Esophagus squamous epithelium (tissue), 4 donors: ENCODE measurements at regions not wholly inside any gene's neighbourhood (a gene's known extent, or its start where the extent isn't known, plus 50 kb on each side); places are given as distances from the start of the nearest gene placed in this dataset.

Source experiments
- POLR2A ChIP-seq, 4 donors: fragments of 450-650 bp; IDR thresholded peaks; one replicate each; pipeline ENCODE4 v1.6.1; 2017; ENCODE audit warnings: antibody characterized with exemption in 4 of 4, mild to moderate bottlenecking in 4 of 4, moderate library complexity in 3 of 4
- TF ChIP-seq, protein P1 (sequence below), 6 experiments: fragments of 450-650 bp in 4 of 6; fragments of 200-600 bp in 2 of 6; sonication (generic) in 2 of 6; IDR thresholded peaks; one replicate each; pipeline ENCODE4 v1.5.1; 2016 to 2019; ENCODE audit warnings: antibody characterized with exemption in 6 of 6, mild to moderate bottlenecking in 4 of 6, moderate library complexity in 4 of 6

DNA sequence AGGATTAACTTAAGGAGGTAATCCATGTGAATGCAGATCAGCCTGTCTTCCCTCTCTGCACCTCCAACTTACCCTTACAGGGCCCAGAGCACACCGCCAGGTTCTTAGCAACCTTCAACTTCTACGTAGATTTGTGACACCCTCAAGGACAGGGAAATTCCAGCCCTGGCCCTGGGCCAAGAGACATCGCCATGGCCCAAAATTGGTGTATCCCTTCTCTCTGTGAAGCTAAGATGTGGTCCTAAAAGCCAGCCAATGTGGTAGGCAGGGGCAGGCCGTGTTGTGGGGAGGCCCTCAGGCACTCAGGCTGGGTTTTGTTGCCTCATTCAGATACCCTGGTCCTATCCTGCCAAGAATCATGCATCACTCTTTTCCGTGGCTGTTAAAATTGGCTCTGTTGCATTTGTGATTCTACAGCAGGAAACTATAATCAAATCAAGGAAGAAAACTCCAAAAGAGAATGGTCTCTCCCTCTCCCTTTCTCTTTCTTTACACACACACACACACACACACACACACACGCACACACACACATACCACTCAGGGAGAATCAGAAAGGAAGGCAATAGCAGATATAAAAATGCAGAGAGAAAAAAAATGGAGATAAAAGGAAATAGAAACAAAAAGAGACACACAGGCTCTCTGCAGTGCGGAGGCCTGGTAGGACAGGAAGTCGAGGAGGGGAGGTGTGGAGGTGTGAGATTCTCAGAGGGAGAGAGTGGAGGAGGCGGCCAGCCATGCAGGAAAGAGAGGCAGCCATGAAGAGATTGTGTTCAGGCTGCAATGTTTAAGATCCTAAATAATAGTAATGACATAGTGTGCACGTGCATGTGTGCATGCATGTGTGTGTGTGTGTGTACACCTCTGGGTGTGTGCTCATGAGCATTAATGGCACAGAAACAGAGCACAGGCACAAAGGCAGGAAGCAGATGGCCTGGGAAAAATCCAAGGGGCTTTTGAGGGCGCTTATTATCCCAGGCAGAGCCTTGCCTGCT lies 201.8 kb upstream of the LRFN2 start:
- TF ChIP-seq, protein P1, sequence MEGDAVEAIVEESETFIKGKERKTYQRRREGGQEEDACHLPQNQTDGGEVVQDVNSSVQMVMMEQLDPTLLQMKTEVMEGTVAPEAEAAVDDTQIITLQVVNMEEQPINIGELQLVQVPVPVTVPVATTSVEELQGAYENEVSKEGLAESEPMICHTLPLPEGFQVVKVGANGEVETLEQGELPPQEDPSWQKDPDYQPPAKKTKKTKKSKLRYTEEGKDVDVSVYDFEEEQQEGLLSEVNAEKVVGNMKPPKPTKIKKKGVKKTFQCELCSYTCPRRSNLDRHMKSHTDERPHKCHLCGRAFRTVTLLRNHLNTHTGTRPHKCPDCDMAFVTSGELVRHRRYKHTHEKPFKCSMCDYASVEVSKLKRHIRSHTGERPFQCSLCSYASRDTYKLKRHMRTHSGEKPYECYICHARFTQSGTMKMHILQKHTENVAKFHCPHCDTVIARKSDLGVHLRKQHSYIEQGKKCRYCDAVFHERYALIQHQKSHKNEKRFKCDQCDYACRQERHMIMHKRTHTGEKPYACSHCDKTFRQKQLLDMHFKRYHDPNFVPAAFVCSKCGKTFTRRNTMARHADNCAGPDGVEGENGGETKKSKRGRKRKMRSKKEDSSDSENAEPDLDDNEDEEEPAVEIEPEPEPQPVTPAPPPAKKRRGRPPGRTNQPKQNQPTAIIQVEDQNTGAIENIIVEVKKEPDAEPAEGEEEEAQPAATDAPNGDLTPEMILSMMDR (IDR thresholded peaks at IDR 0.05) = no peak
- no peak for TF ChIP-seq POLR2A (IDR thresholded peaks at IDR 0.05)
